SKM-1 (cell line): ENCODE measurements at regions not wholly inside any gene's neighbourhood (a gene's known extent, or its start where the extent isn't known, plus 50 kb on each side); places are given as distances from the start of the nearest gene placed in this dataset.
"Not testable (repeated sequence)": the region's sequence is repeated elsewhere in the genome, so short reads cannot be mapped to it uniquely, and the experiment has no call there.

Experiments used
- DNase-seq: peaks from one replicate; lab custom pipeline; 2025; ENCODE audit not compliant: unreplicated experiment; lab: John Stamatoyannopoulos, UW

DNA sequence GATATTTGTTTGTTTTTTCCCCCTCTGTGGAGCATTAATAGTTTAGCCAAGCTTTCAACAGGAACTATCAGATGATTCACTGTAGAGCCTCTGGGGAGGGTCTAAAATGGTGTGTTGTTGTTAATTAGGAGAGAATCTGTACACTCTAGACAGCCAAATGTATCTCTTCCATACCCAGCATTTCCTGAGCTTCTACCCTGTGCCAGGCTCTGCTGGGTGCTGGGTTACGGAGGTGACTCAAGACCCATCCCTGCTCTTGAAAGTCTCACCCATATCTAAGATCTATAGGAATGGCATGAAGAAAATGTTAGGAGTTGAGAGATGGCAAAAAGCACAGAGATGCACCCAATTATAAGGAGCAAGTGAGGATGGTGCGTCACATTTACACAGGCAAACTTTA lies 245.8 kb downstream of the C12orf75 start:
- no peak for DNase-seq

DNA sequence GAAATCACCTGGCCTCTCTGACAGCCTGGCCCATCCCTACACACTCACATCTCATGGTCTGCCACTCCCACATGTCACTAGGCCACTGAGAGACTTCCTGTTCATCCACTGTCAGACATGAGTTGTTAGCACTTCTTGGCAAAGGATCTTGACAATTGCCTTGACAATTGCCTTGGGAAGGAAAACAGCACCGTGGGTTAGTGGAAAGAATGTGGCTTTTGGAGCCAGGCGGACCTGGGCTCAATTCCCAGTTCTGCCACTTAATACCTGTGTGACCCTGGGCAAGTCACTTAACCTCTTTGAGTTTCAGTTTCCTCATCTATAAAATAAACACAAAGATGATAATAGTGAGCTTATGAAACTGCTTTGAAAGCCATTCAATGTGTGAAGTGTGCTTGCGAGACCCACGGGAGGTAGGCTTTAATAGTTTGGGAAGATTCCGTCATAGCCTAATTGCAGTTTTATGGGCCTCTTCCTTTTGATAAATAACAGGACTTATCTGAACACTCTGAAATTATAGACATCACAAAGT lies 250.4 kb downstream of the C12orf75 start:
- DNase-seq, result no peak

DNA sequence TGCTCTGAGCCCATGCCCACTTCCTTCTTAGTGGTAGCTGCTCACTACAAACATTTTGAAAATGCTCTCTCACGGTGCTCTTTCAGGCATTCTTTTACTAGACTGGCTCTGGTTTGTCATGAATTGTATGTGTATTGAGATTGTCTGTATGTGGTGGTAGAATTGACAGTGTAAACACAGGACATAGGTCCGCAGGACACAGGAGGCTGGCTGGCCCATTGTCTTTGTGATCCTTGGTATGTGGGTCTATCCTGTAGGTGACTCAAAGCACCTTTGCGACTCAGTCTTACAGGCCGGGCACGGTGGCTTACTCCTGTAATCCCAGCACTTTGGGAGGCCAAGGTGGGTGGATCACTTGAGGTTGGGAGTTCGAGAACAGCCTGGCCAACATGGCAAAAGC lies 250.9 kb downstream of the C12orf75 start:
- DNase-seq, result no peak

DNA sequence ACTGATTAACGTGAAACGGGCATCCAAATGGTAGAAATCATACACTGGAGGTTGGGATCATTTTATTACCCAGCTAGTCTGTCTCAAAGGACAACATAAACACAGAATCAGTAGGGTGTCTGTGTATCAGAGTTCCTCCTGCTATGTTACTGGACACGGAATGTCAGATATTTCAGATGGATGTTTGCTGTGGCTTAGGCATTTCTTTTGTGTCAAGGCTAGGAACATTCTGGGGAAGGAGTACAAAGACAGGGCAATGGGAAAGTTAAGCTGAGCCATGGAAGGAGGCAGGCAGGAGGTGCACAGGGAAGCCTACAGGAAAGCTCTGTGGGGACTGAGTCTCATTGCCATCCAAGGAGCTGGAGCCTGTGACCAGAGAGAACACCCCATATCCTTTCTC lies 254.6 kb downstream of the C12orf75 start:
- DNase-seq, result no peak

DNA sequence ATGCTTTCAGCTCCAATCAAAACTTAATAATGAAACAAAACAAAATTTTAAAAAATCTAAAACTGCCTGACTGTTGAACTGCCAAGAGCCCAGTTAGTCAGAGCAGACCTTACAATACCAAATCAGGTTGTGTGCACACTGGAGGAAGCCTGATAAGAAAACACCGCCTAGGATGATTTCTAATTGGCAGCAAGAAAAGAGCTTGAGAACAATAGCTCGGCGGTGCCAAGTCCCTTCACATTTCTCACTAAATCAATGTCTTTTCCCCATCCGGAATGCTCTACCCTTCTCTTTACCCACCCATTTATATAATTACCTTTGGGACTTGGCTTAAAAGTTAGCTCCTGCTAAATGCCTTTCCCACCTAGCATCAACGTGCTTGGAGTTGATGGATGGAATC lies 256.7 kb downstream of the C12orf75 start:
- DNase-seq, result no peak

DNA sequence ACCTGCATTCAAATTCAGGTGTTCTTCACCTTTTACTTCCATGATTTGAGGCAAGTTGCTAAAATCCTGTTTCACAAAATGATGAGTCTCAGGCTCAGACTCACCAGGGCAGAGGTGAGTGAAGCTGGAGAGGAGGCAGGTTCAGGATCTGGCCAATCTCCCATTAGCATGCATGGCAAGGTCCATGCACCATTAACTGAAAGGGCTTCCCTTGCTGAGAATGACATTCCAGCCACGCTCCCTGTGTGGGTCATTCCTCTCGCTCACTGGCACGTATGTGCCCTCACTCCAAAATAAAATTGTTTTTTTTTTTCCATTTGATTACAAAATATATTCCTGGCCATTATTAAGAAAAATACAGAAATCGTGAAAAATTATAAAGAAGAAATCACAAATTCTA lies 257.6 kb downstream of the C12orf75 start:
- DNase-seq, result no peak

DNA sequence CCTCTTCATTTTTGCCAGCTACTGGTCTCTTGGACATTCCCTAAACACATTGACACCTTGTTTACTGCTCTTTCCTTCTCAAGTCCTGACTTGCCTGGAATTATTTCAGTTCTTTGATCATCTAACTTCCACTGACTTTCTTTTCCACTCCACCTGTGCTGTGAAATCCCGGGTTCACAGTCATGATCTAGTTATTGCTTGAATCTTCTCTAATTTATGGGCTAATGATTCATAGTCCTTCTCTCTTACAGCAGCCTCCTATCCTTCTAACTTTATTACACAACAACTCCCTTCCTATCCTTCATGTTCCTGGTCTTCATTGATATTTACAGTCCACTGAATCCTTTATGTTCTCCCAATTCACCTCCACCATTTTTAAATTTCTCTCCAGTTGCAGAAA lies 260.1 kb downstream of the C12orf75 start:
- DNase-seq, result no peak

DNA sequence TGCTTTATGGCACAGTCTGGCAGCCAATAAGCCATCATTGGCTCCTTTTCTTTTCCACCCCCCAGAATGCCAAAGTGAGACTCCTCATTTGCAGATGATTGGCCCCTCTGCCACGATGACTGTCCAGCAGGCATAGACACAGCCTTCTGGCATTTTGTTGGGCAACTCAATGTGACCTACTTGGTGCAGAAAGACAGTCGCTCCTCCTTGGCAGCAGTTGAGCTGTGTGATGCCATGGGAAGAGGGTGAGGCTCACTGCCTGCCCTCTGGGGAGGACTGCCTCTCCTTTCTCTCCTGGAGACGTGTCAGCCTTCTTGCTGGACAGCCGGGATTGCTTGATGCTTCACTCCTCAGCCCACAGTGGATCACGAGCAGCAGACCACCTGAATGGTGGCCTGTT lies 264.9 kb downstream of the C12orf75 start:
- no peak for DNase-seq

DNA sequence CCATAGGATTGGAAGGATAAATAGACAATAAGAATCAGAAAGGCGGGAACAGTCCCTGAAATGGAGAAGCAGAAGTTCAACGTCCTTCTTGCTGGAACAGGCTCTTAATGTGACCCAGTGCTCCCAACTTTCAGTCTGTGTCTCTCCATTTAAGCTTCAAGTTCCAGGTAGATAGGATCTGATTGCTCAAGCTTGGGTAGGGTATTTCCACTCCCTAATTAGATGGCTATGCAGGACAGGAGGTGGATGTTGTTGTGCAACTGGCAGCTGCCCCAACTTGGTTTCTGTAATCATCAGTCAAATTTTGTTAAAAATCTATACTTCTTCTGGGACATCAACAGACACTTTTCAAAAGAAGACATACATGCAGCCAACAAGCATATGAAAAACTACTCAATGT lies 266.2 kb downstream of the C12orf75 start:
- DNase-seq, result no peak

DNA sequence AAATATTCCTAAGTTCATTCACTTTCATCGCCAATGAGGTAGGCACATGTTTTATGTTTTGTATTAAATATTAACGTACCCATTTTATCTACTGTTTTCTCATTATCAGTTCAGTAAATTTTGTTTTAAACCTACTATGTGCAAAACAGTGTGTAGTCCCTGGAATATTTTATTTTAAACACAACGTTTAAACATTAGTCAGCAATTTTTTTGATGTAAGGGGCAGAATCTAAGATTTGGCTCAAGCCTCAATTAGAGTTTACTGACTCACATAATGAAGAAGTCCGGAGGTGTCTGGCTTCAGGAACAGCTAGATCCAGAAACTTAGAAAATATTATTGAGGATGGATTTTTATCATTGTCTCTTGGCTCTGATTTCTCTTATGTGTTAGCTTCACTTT lies 267.5 kb downstream of the C12orf75 start:
- DNase-seq, result no peak

DNA sequence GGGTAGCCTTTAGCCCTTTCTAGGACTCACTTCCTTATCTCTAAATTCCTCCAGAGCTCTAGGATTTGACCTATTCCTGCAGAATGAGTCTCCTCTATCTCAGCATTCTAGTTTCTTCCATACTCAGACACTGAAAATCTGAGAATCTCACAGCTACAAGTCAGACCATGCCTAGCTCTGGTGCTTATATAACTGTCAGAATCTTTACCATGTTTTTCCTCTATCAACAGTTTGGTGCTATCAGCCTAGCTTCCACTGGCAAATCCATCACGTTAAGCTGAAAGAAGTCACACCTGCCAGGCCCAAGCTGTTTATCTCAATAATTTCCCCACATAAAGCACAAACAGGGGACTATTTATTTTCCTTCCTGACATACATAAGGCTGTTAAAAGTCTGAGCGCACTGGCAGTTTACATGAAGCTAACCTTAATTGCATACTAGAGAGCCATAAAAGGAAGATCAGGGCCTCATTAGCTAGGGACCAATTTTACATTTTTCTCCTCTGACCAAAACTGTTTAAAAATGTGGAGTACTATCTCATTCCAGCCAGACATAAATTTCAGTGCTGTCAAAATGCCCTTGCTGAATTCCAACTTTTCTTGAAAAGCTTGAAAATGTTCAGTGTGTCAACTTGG lies 270.5 kb downstream of the C12orf75 start:
- no peak for DNase-seq

DNA sequence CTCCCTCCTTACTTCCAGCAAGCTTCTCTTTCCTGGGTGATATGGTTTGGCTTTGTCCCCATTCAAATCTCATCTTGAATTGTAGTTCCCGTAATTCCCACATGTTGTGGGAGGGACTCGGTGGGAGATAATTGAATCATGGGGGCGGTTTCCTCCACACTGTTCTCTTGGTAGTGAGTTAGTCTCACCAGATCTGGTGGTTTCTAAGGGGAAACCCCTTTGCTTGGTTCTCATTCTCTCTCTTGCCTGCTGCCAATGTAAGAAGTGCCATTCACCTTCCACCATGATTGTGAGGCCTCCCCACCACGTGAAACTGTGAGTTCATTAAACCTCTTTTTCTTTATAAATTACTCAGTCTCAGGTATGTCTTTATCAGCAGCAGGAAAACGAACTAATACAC lies 271.8 kb downstream of the C12orf75 start:
- DNase-seq, result not testable (repeated sequence)

DNA sequence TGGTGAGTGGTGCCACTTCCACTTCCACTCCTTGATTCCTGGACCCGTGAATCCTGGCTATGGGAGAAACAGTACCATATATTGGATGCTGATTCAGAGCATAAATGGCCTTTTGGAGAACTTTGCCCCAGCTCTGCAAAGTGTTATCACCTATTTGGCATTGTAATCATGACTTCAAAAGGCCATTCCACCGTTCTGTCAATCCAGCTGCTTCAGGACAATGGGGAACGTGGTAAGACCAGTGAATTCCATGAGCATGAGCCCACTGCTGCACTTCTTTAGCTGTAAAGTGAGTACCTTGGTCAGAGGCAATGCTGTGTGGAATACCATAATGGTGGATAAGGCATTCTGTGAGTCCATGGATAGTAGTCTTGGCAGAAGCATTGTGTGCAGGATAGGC lies 273.8 kb downstream of the C12orf75 start:
- DNase-seq, result not testable (repeated sequence)

DNA sequence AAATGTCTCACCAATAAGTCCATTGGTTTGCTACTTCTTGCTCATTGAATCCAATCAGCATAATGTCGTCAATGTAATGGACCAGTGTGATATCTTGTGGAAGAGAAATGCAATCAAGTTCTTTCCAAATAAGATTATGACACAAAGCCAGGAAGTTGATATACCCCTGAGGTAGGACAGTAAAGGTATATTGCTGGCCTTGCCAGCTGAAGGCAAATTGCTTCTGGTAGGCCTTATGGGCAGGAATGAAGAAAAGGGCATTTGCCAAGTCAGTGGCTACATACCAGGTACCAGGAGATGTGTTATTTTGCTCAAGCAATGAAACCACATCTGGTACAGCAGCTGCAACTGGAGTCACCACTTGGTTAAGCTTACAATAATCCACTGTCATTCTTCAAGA lies 276.1 kb downstream of the C12orf75 start:
- not testable (repeated sequence) for DNase-seq

DNA sequence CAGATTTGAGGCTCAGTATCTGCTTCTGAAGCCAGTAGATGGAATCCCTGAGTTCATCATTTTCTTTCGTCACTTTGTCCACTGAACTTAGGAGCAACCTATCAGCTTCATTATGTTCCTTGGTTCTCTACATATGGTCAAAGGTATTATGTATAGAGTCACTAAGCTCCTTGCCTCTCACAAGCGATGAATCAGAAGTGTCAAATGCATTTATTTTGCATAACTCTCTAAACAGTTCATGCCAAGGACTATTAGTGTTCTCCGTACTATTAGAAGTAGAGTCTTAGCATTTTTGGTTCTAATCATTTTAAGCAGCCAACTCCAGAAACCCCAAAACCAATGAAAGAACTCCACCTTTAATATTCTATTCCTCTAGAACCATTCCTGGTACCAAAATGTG lies 278.5 kb downstream of the C12orf75 start:
- not testable (repeated sequence) for DNase-seq

DNA sequence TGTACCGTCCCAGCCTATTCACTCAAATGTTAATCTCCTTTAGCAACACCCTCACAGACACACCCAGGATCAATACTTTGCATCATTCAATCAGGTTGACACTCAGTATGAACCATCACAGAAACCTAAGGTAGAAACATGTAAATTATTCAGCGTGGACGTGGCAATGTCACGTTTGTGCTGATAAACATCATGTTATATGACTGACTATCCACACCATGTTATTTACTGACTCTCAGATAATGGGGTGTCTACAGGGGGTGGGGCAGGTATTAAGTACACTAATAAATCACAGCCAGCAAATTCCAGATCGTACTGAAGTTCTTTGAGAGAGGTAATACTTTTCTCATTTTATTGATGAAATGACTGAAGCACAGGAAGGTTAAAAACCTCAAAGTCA lies 280.0 kb downstream of the C12orf75 start:
- no peak for DNase-seq

DNA sequence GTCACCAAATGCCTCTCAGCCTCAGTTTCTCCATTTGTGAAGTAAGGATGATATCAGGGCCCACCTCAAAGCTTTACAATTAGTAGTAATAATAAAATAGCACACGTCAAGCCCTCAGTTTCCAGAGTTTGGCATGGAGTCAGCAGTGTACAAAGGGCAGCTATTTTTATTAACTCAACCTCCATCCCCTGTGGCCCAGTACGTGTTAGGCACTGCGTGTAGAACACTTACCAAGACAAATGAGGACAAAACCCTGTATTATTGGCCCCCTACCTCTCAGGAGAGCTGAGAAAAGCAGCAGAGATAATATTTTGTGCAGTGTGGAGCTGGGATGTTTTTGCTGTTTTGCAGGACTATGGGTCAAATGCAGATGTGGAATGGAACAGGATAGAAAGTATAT lies 280.8 kb downstream of the C12orf75 start:
- DNase-seq, result no peak

DNA sequence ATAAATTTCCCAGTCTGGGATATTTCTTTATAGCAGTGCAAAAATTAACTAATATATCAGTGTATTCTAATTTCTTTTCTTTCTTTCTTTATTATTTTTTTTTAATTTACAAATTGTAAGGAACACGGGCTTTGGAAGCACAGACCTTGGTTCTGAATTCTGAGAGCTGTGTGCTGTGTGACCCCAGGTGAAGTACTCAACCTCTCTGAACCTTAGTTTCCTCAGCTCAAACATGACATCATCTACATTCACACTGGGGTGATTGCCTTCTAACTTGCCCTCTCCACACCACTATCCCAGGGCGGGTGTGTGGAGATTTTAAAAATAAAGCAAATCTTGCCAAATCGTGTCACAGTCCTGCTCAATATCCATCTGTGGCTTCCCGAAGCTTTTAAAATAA lies 282.8 kb downstream of the C12orf75 start:
- no peak for DNase-seq

DNA sequence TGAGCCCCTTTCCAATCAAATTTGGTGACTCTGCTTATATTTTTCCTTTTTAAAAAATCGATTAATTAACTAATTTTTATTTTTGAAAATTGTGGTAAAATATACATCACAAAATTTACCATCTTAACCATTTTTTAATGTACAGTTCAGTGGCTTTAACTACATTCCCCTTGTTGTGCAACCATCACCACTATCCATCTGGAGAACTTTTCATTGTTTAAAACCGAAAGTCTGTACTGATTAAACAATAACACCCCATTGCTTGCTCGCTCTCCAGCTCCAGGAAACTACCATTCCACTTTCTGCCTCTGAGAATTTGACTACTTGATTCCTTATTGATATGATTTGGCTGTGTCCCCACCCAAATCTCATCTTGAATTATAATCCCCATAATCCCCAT lies 283.4 kb downstream of the C12orf75 start:
- DNase-seq, result no peak

DNA sequence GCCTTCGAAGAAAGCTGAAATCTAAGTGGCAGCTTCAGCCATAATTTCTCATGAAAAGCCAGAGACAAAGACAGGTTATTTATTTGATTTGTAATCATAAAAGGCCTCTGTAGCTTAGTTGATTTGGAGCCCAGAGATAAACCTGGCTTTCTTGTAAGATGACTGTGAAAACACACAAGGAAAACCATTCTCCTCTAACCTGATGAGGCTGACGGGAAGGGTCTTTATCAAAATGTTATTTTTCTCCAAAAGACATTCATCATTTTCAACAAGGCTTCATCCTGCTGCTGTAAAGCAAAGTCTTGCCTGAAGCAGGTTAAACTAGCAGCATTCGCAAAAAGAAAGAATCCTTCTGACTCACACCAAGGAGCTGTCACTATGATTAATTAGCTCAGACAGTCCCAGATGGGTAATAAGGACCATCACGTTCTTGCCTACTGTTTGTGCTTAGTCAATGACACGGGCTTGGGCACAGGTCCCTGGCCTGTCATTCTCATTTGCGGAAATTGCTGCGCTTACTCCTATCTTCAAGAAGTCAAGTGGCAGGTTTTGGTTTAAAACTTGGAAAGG lies 286.6 kb downstream of the C12orf75 start:
- DNase-seq, result no peak

DNA sequence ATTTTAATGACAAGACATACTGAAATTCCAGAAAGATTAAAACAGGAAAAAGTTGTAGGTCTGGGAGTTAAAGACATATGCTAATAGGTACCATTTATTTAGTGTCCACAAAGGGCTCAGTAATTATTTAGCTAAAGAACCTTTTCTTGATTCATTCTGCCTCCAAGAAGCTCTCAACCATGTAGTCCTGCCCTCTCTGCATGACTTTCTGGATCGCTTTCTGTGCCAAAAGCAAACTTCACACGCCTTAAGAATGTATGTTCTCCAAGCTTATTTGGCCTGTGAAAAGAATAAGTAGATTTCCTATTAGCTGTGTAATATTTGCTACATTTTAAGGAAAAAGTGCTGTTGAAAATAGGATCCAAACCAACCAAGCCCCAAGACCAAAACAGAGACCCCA lies 291.7 kb downstream of the C12orf75 start:
- DNase-seq, result no peak

DNA sequence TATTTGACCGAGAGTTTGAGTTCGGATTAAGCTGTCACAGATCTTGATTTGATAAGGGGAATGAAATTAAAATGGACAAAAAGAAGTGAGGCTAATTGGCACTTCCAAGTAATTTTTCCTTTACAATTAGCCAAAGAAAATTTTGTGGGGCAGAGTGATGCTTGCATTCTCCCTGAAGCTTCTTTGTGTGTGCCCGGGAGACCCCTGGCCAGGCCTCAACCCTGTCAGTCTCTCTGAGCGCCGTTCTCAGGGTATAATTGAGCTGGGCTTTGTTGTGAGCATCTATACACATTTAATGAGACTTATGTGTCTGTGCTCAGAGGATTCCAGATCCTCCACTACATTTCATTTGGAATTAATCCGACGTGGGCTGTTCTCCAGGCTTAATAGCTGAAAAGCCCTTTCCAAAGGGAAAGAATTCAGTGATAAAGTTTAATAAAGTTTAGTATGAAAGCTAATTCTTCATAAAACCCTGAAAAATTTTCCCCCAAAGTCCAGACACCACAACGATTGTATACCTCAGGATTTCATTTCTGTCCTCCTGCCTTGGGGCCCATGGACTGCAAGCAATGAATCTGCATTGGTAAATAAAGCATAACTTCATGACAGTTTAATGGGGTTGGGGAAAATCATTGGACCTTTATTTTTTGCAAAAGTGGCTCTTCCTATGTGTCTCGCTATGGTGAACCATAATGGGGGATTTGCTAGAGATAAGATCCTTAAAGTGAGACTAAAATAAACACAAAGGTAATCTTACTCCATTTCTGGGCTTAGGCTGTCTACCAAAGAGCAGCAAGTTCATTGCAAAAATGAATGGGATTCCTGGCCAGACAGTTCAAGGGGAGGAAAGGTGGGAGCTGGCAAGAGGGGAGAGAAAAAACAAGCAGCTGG lies 292.6 kb downstream of the C12orf75 start:
- DNase-seq, result no peak
